ENCODE measurements at regions not wholly inside any gene's neighbourhood (a gene's known extent, or its start where the extent isn't known, plus 50 kb on each side); places are given as distances from the start of the nearest gene placed in this dataset.

DNA sequence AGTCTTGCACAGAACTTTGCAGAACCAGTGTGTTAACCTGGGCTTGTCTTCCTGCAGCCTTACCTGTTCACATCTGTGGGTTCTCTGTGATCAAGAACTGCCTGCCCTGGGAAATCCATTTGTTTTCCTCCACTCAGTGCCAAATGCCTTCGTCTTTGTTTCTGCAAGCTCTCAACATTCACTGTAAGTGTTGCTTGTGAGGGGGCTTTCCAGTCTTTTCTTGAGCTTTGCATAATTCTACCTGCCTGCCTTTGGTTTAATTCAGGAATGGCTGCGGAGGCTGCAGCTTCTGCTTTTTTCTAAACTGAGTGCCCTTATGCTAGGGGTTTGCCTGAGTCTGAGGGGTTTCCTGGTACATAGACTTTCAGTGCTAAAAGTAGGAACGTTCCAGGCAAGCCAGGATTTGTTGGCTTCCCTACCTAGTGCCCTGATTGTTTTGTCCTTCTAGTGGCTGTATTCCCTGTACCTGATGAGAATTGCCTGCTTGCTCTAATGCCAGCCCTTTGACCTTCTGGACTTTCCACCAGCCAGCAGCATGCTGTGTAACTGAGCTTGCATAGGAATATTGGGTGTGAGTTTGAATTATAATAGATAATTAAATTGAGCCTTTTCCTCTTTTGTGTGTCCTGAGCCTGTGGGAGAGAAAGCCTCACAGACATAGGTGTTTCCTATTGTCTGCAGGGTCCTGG, 96.6 kb upstream of the CLSTN2 start:
- ChIA-PET POLR2A (no interaction called here), CTCF (no interaction called here)
- Histone ChIP-seq H3K4me2 (replicated peaks; ENCODE audit: low read depth, low read length, poor library complexity, severe bottlenecking) (no peak overlapping the region), H3K4me3 (ENCODE audit: control extremely low read depth in 1 of 5, extremely low read depth in 1 of 5, insufficient read depth in 1 of 5, low read depth in 2 of 5, low read length in 4 of 5) (no peak overlapping the region), H3K9me3 (ENCODE audit: control extremely low read depth in 1 of 3, control insufficient read depth in 2 of 3, insufficient read depth in 1 of 3, low read length in 2 of 3) (peaks cover 0 to 4% (median 0%) of the 10 kb centered on the region in 3 donors), H3K27me3 (replicated peaks in 1 of 4; ENCODE audit: control extremely low read depth in 1 of 4, control insufficient read depth in 3 of 4, insufficient read depth in 4 of 4, low read length in 3 of 4) (no peaks in the 10 kb centered on the region), H2AFZ (ENCODE audit: insufficient read depth, low read depth, low read length, poor library complexity, severe bottlenecking) (no peak overlapping the region), H3K36me3 (replicated peaks in 1 of 2; ENCODE audit: control extremely low read depth in 1 of 2, control insufficient read depth in 1 of 2, extremely low read depth in 1 of 2, insufficient read depth in 2 of 2, low read length in 1 of 2) (no peaks in the 10 kb centered on the region), H3K79me2 (ENCODE audit: control insufficient read depth, insufficient read depth, low read length) (no peaks in the 10 kb centered on the region), H3K4me1 (ENCODE audit: control insufficient read depth in 2 of 2, insufficient read depth in 2 of 2, low read length in 2 of 2) (no peaks in the 10 kb centered on the region), H3K9ac (ENCODE audit: low read length) (no peak overlapping the region), H3K27ac (ENCODE audit: low read length in 2 of 2) (no peak overlapping the region), H4K20me1 (ENCODE audit: control insufficient read depth, insufficient read depth, low read length, poor library complexity, severe bottlenecking) (no peaks in the 10 kb centered on the region)
- Mint-ChIP-seq H3K27ac (no peak overlapping the region), H3K9me3 (ENCODE audit: insufficient read depth) (no peaks in the 10 kb centered on the region), H3K4me1 (no peaks in the 10 kb centered on the region), H3K4me3 (no peak overlapping the region), H3K27me3 (no peaks in the 10 kb centered on the region)
- intact Hi-C loops (cut with micrococcal nuclease), result no loop called here
- WGBS (ENCODE audit: insufficient coverage), result 53% methylated on average over 2 of the region's 3 CpGs
- TF ChIP-seq EZH2 (IDR thresholded peaks at IDR 0.05; ENCODE audit: borderline replicate concordance, insufficient read depth, low read depth, low read length, poor library complexity, severe bottlenecking), result no peak
- TF ChIP-seq, protein P1, sequence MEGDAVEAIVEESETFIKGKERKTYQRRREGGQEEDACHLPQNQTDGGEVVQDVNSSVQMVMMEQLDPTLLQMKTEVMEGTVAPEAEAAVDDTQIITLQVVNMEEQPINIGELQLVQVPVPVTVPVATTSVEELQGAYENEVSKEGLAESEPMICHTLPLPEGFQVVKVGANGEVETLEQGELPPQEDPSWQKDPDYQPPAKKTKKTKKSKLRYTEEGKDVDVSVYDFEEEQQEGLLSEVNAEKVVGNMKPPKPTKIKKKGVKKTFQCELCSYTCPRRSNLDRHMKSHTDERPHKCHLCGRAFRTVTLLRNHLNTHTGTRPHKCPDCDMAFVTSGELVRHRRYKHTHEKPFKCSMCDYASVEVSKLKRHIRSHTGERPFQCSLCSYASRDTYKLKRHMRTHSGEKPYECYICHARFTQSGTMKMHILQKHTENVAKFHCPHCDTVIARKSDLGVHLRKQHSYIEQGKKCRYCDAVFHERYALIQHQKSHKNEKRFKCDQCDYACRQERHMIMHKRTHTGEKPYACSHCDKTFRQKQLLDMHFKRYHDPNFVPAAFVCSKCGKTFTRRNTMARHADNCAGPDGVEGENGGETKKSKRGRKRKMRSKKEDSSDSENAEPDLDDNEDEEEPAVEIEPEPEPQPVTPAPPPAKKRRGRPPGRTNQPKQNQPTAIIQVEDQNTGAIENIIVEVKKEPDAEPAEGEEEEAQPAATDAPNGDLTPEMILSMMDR (IDR thresholded peaks at IDR 0.05), result no peak
- ATAC-seq (ENCODE audit: low read depth), result no peak
- DNase-seq, result no peak

DNA sequence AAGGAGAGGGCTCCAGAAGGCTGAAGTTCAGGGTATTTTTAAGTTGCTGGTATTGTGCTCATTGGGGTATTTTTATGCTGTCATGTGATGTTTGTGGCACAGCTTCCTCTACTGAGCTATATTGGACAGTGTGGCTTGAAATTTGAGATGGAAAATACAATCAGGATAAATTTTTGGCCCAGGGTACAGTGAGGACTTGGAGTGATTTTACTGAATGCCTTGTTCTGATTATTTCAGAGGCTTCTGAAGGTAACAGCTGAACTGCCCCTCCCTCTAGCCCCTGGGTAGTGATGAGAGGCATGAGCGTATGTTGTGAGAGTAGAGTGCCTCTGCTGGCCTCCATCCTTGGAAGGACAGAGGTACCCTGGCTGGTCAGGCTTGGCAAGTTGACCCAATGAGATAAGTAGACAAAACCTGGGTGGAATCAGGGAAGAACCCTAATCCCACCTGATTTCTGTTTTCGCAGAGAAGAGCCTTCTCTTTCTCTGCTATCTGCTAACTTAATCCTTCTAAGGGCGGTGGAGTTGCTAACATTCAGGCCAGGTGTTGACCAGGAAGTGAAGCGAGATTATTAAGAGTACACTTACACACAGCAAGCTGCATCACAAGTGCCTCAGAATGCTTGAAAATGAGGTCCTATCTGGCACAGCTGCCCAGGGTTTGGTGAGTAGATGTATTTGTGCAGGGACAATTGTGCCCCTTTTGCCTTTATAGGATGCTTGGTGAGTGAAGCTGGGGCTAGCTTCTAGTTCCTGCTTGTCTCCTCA, 98.1 kb upstream of the CLSTN2 start:
- 100% methylated on average over 1 of the region's 4 CpGs for WGBS (ENCODE audit: insufficient coverage)
- Mint-ChIP-seq H3K4me3 (no peak overlapping the region), H3K27me3 (no peaks in the 10 kb centered on the region), H3K27ac (no peak overlapping the region), H3K9me3 (ENCODE audit: insufficient read depth) (no peaks in the 10 kb centered on the region), H3K4me1 (no peaks in the 10 kb centered on the region)
- H3K9ac ChIP-seq (ENCODE audit: low read length), result no peak overlapping the region
- intact Hi-C loops (cut with micrococcal nuclease), result no loop called here
- ChIA-PET POLR2A (no interaction called here), CTCF (no interaction called here)
- no peaks in the 10 kb centered on the region for H4K20me1 ChIP-seq (ENCODE audit: control insufficient read depth, insufficient read depth, low read length, poor library complexity, severe bottlenecking)
- H3K4me3 ChIP-seq (ENCODE audit: control extremely low read depth in 1 of 5, extremely low read depth in 1 of 5, insufficient read depth in 1 of 5, low read depth in 2 of 5, low read length in 4 of 5), result no peak overlapping the region
- no peaks in the 10 kb centered on the region for H3K79me2 ChIP-seq (ENCODE audit: control insufficient read depth, insufficient read depth, low read length)
- H3K27ac ChIP-seq (ENCODE audit: low read length in 2 of 2), result no peak overlapping the region
- no peak overlapping the region for H3K4me2 ChIP-seq (replicated peaks; ENCODE audit: low read depth, low read length, poor library complexity, severe bottlenecking)
- H3K27me3 ChIP-seq (replicated peaks in 1 of 4; ENCODE audit: control extremely low read depth in 1 of 4, control insufficient read depth in 3 of 4, insufficient read depth in 4 of 4, low read length in 3 of 4), result no peaks in the 10 kb centered on the region
- no peak for ATAC-seq (ENCODE audit: low read depth)
- H3K36me3 ChIP-seq (replicated peaks in 1 of 2; ENCODE audit: control extremely low read depth in 1 of 2, control insufficient read depth in 1 of 2, extremely low read depth in 1 of 2, insufficient read depth in 2 of 2, low read length in 1 of 2), result no peaks in the 10 kb centered on the region
- DNase-seq, result no peak
- no peak overlapping the region for H2AFZ ChIP-seq (ENCODE audit: insufficient read depth, low read depth, low read length, poor library complexity, severe bottlenecking)
- H3K4me1 ChIP-seq (ENCODE audit: control insufficient read depth in 2 of 2, insufficient read depth in 2 of 2, low read length in 2 of 2), result no peaks in the 10 kb centered on the region
- TF ChIP-seq, protein P1 (IDR thresholded peaks at IDR 0.05), result no peak
- no peak for TF ChIP-seq EZH2 (IDR thresholded peaks at IDR 0.05; ENCODE audit: borderline replicate concordance, insufficient read depth, low read depth, low read length, poor library complexity, severe bottlenecking)
- peaks cover 0 to 4% (median 0%) of the 10 kb centered on the region in 3 donors for H3K9me3 ChIP-seq (ENCODE audit: control extremely low read depth in 1 of 3, control insufficient read depth in 2 of 3, insufficient read depth in 1 of 3, low read length in 2 of 3)
